Breast epithelium (tissue), 4 donors: ENCODE measurements at regions not wholly inside any gene's neighbourhood (a gene's known extent, or its start where the extent isn't known, plus 50 kb on each side); places are given as distances from the start of the nearest gene placed in this dataset.

Source experiments
- DNase-seq, 2 donors: peaks; one replicate each; pipeline ENCODE4 v3.0.0-alpha.2; 2019; ENCODE audit warnings: low spot score in 2 of 2
- H3K27ac ChIP-seq, 2 donors: fragments of 200-600 bp; sonication (generic) in 1 of 2; one replicate each; pipeline ENCODE4 v1.5.1; 2016 to 2019; ENCODE audit warnings: mild to moderate bottlenecking in 1 of 2
- H3K27me3 ChIP-seq, 2 donors: fragments of 200-600 bp; sonication (generic) in 1 of 2; one replicate each; pipeline versions ENCODE4 v1.5.1 to v1.6.0; 2017 to 2019; ENCODE audit warnings: control low read depth in 1 of 2, mild to moderate bottlenecking in 1 of 2
- H3K36me3 ChIP-seq: fragments of 200-600 bp; one replicate; pipeline ENCODE4 v1.5.1; 2019
- H3K4me1 ChIP-seq, 2 donors: fragments of 200-600 bp; sonication (generic); one replicate each; pipeline ENCODE4 v1.5.1; 2016 to 2019; ENCODE audit warnings: control low read depth in 1 of 2
- H3K4me3 ChIP-seq, 3 donors: fragments of 200-600 bp; sonication (generic); 1 replicate in 2 of 3; 2 replicates in 1 of 3; pipeline ENCODE4 v1.5.1; 2016 to 2019; ENCODE audit warnings: mild to moderate bottlenecking in 3 of 3, moderate library complexity in 2 of 3
- H3K9me3 ChIP-seq, 2 donors: fragments of 200-600 bp; sonication (generic) in 1 of 2; one replicate each; pipeline ENCODE4 v1.5.1; 2016 to 2019; ENCODE audit warnings: control low read depth in 1 of 2
- CTCF ChIP-seq, 3 donors: fragments of 450-650 bp; IDR thresholded peaks; one replicate each; pipeline ENCODE4 v1.5.1; 2016 to 2017; ENCODE audit warnings: antibody characterized with exemption in 3 of 3, mild to moderate bottlenecking in 3 of 3, moderate library complexity in 3 of 3
- POLR2A ChIP-seq: fragments of 450-650 bp; IDR thresholded peaks from one replicate; pipeline ENCODE4 v1.6.1; 2016; ENCODE audit warnings: antibody characterized with exemption, mild to moderate bottlenecking, moderate library complexity
- POLR2AphosphoS5 ChIP-seq, 3 donors: sonication (generic); formaldehyde crosslinking; IDR thresholded peaks; one replicate each; pipeline ENCODE4 v1.6.1; 2017; ENCODE audit warnings: antibody characterized with exemption in 3 of 3
- intact Hi-C: fragments of 100-400 bp; cut with DNase I; formaldehyde crosslinking; loops from one replicate; pipeline ENCODE4 v1.15.1; 2023; ENCODE audit warnings: low total_unique reads

- intact Hi-C loops, result no loop called here
- no peak overlapping the region for H3K4me3 ChIP-seq
- no peak for TF ChIP-seq POLR2AphosphoS5 (IDR thresholded peaks at IDR 0.05)
- TF ChIP-seq CTCF (IDR thresholded peaks at IDR 0.05), result no peak
- TF ChIP-seq POLR2A, result no peak
Observed at GRCh38 chr2:53513167-53513666, 254.4 kb upstream of the CHAC2 start.

GRCh38 chr2:53512071-53512826, 255.4 kb upstream of the CHAC2 start:
- Histone ChIP-seq H3K9me3 (no peaks in the 10 kb centered on the region), H3K4me1 (no peaks in the 10 kb centered on the region), H3K36me3 (no peaks in the 10 kb centered on the region), H3K4me3 (no peak overlapping the region), H3K27me3 (no peaks in the 10 kb centered on the region), H3K27ac (no peak overlapping the region)
- intact Hi-C loops, result no loop called here
- TF ChIP-seq CTCF (IDR thresholded peaks at IDR 0.05) (no peak), POLR2AphosphoS5 (IDR thresholded peaks at IDR 0.05) (no peak), POLR2A (no peak)
- DNase-seq, result no peak

More at GRCh38 chr2:53513167-53513666, 254.4 kb upstream of the CHAC2 start:
- Histone ChIP-seq H3K4me1 (no peaks in the 10 kb centered on the region), H3K27me3 (no peaks in the 10 kb centered on the region), H3K9me3 (no peaks in the 10 kb centered on the region), H3K36me3 (no peaks in the 10 kb centered on the region), H3K27ac (no peak overlapping the region)
- DNase-seq, result no peak

GRCh38 chr2:53511549-53511948, 256.1 kb upstream of the CHAC2 start:
- Histone ChIP-seq H3K9me3 (no peaks in the 10 kb centered on the region), H3K4me3 (no peak overlapping the region), H3K27me3 (no peaks in the 10 kb centered on the region), H3K4me1 (no peaks in the 10 kb centered on the region), H3K27ac (no peak overlapping the region), H3K36me3 (no peaks in the 10 kb centered on the region)
- no peak for DNase-seq
- TF ChIP-seq POLR2A, result no peak
- no peak for TF ChIP-seq POLR2AphosphoS5 (IDR thresholded peaks at IDR 0.05)
- no peak for TF ChIP-seq CTCF (IDR thresholded peaks at IDR 0.05)
- intact Hi-C loops, result no loop called here

DNA sequence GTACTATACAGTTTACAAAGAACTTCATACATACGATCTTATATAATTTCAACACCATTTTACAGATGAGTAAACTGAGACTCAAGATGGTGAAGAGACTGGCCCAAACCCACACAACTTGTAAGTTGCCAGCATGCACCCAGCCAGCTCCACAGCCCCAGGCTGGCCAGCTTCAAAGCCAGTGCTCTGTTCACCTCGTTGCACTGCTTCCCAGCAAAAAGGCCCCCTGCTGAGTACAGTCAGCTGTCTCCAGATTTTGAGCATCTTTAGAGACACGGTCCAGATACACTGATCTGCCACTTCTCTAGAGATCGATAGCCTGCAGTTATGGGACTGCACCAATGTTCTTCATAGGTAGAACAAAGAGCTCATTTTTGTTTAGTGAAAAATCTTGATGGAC, 257.2 kb upstream of the CHAC2 start:
- H3K4me3 ChIP-seq, result no peak overlapping the region
- TF ChIP-seq POLR2AphosphoS5 (IDR thresholded peaks at IDR 0.05) (no peak), CTCF (IDR thresholded peaks at IDR 0.05) (no peak), POLR2A (no peak)
- no peak overlapping the region for H3K27ac ChIP-seq
- H3K4me1 ChIP-seq, result no peaks in the 10 kb centered on the region
- intact Hi-C loops, result no loop called here
- H3K9me3 ChIP-seq, result no peaks in the 10 kb centered on the region
- no peak for DNase-seq
- no peaks in the 10 kb centered on the region for H3K27me3 ChIP-seq
- H3K36me3 ChIP-seq, result no peaks in the 10 kb centered on the region

GRCh38 chr2:53509831-53510388, 257.7 kb upstream of the CHAC2 start:
- H3K4me1 ChIP-seq, result no peaks in the 10 kb centered on the region
- H3K36me3 ChIP-seq, result no peaks in the 10 kb centered on the region
- H3K9me3 ChIP-seq, result no peaks in the 10 kb centered on the region
- no peak overlapping the region for H3K27ac ChIP-seq
- DNase-seq, result no peak
- TF ChIP-seq POLR2AphosphoS5 (IDR thresholded peaks at IDR 0.05) (no peak), CTCF (IDR thresholded peaks at IDR 0.05) (no peak), POLR2A (no peak)
- intact Hi-C loops, result no loop called here
- no peak overlapping the region for H3K4me3 ChIP-seq
- no peaks in the 10 kb centered on the region for H3K27me3 ChIP-seq
